NCI-H187 (cell line): ENCODE measurements at regions not wholly inside any gene's neighbourhood (a gene's known extent, or its start where the extent isn't known, plus 50 kb on each side); places are given as distances from the start of the nearest gene placed in this dataset.

ENCODE experiments used
- DNase-seq, 2 experiments: peaks; one replicate each; lab custom pipeline; 2025; lab: John Stamatoyannopoulos, UW

DNA sequence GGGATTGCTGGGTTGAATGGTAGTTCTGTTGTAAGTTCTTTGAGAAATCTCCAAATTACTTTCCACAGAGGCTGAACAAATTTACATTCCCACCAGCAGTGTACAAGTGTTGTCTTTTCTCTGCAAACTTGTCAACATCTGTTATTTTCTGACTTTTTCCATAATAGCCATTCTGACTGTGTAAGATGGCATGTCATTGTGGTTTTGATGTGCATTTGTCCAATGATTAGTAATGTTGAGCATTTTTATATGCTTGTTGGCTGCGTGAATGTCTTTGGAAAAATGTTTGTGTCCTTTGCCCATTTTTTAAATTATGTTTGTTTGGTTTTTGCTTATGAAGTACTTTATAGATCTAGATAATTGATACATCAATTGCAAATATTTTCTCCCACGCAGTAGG is 1025.0 kb downstream of the JRKL start:
- DNase-seq, result no peak

DNA sequence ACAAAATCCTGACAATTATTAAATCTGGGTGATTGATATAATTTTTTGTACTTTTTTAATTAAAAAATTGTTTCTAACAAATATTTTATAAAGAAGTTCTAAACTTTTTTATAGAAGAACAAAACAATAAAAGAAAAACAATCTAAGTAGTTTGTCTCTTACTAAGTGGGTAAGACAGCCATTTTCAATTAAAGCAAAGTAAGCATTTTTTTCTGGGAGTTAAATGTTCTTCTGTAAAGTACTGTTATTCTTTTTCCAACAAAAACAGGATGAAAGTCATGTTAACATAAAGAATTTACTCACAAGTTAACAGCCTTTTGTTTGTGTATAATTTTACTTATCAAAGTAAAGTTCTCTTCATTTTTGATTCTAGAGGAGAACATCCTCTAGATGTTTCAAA is 1029.9 kb downstream of the JRKL start:
- no peak for DNase-seq

DNA sequence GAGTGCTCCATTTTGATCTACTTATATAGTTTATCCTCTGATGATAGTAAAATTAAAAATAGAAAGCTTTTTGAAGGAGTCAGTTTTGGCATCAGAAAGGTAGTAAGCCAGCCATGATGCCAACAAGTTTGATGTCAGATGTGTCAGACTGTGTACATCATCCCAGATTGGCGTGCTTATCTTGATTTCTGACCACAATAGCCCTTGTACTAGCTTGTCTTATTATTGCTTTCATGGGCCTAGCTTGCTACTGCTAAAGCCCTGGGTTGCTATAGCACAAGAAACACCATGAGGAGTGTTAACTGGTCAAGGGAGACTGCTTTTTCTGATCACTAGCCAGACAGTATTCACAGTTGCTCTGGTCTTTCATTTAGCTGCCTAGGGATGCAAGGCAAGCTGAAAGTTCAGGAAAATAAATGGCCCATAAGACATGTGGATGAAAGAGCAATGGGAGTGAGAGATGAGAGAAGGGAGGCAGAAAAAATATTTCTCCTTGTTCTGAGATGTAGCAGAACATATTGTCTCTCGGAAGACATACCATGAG is 1038.5 kb downstream of the JRKL start:
- DNase-seq, result no peak

GRCh38 chr11:97430877-97431276 is 1041.1 kb downstream of the JRKL start:
- DNase-seq, result no peak

DNA sequence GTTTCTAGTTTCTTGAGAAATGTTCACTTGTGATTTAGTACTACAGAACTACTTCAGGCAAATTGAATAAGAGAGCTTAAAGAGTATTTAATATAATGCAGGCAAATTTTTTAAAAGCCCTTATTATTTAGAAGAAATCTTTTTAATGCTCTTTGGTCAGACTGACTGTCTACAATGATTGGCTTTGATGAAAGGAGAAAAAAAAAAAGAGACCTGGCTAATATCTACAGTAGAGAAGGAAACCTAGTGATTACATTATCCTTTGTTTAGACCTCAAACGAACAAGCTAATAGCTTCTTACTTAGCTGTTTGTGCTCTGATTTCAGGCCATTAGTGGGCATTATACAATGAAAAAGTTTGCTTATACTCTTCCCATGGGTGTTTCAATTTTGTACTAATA is 1043.1 kb downstream of the JRKL start:
- DNase-seq, result no peak

- DNase-seq, result no peak
These were observed 1055.7 kb downstream of the JRKL start for GRCh38 chr11:97445561-97445960.

GRCh38 chr11:97451441-97451840 is 1061.6 kb downstream of the JRKL start:
- DNase-seq, result no peak

- DNase-seq, result no peak
These were observed 1065.2 kb downstream of the JRKL start for GRCh38 chr11:97454988-97455387.

DNA sequence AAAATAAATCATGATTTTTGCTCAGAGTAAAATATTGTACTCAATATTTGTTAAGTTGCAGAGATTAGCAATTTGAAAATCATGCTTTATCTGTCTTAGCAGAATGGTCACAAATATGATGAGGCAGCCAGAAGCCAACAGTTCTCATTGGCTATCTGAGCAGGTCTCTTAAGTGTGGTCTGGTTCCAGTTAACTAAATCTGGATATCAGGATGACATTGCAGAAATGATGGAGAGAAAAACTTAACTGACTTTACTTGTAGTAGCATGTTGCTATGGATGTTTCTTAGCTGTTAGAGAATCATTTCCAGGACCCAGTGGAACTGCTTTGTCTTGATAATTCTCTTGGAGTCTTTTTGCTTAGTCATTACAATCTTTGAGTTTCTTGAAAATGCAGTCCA is 1070.3 kb downstream of the JRKL start:
- DNase-seq, result no peak

DNA sequence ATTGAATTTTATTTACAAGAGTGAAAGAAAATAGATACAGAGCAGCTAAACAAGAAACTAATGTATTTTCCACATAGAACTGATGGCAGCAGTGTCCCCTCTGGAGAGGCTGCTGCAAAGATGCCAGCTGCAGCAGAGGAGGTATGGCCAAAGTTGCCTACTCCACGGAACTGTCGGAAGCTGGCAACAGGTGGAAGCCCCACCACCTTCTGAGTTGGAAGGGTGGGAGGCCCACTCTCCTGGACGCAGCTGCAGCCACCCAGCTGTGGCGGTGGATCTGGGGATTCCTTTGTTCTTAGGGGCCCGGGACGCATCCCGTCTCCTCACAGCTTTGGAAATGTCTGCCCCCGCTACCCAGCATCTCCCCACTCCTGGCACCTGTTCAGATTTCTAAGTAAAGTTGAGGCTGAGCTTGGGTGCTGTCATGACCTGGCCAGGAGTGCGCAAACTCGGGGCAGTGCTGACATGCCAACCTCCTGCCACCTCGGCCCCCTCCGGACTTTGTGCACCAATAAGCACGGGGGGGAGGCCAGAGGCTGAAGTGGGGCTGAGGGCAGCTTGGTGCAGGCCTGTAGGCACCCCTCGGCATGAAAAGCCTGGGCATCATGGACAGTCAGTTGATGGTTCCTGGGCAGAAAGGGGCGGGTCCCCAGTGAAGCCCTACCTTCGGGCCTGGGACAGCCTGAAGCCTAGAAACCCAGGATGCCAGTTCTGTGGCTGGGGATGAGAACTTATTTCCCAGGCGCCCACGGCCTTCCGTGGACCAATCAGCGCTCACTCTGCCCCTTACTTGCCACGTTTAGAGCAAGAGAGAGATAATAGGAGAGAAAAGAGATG is 1071.4 kb downstream of the JRKL start:
- DNase-seq, result no peak

DNA sequence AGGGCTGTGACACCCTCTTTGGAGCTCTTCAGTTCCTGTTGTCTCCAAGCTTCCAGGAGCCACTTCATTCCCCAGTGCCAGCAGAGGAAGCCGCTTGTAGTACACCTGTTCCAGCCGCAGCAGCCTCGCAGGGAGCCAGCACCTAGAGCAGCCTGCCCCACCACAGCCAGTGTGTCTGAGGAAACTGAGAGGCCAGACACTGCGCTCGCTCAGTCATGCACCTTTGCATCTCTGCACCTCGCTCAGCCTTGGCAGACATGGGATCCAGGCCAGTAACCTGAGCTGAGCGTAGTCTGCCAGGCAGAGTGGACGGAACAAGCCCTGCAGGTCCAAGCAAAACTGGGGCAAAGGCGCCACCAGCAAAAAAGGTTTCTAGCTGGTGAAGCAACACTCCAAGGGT is 1072.1 kb downstream of the JRKL start:
- DNase-seq, result no peak

DNA sequence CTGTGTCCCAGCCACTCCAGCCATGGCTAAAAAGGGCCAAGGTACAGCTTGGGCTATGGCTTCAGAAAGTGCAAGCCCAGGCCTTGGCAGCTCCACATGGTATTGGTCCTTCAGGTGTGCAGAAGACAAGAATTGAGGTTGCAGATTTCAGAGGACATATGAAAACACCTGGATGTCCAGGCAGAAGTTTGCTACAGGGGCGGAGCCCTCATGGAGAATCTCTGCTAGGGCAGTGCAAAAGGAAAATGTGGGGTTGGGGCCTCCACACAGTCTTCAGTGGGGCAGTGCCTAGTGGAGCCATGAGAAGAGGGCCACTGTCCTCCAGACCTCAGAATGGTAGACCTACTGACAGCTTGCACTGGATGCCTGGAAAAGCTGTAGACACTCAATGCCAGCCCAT is 1074.1 kb downstream of the JRKL start:
- DNase-seq, result no peak

DNA sequence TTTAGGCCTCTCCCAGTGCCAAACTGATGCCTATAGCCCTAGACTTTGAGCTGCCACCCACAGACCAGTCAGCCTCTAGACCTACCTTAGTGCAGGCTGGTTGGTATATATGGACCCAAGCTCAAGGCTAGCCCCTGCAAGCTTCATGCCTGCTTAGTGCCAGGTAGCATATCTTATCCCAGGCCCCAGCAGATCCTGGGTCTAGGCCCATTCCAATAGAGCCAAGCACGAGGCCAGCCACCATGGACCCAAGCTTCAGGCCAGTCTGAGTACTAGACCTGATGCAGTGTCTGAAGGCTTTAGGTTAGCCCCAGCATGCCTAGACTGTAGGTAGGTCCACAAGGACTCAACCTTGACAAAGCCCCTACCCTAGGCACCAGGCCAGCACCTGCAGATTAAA is 1081.7 kb downstream of the JRKL start:
- no peak for DNase-seq

GRCh38 chr11:97487387-97487786 is 1097.6 kb downstream of the JRKL start:
- DNase-seq, result no peak

DNA sequence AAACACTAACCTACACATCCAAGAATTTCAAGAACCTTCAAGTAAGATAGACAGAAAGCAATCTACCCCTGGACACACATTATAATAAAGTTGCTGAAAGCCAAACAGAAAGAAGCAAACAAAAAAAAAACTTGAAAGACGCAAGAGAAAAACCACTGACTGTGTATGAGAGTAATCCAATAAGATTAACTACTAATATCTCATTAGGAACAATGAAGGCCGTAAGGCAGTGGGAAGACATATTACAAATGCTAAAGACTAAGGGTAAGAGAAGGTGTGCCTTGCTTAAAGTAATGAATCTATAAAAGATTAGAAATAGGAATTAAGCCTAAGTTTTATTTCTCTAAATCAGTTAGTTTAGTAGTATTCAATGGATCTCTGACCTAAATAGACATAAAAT is 1109.1 kb downstream of the JRKL start:
- DNase-seq, result no peak

DNA sequence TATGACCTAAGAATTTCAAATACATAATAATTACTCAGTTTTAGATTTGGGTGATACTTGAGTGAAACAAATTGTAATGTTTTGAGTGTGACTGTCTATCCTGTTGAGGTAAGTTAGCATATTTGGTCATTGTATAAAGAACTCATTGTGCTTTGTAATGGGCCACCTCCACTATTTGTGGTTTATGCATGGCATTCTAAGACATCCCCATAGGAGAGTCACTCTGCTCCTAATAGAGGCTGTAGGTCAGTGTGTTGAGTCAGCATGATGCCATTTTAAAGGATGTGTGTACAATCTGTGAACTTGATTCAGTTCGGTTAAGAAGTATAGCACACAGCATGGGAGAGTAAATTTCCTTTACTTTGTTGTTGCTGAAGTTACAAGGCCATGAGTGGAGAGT is 1112.4 kb downstream of the JRKL start:
- DNase-seq, result no peak

- no peak for DNase-seq
These were observed 1116.4 kb downstream of the JRKL start for GRCh38 chr11:97506076-97506759.

- no peak for DNase-seq
These were observed 1124.6 kb downstream of the JRKL start for GRCh38 chr11:97514446-97514845.

- DNase-seq, result no peak
These were observed 1126.9 kb downstream of the JRKL start for GRCh38 chr11:97516688-97517087.

GRCh38 chr11:97525273-97525672 is 1135.5 kb downstream of the JRKL start:
- DNase-seq, result no peak

- DNase-seq, result no peak
These were observed 1147.8 kb downstream of the JRKL start for GRCh38 chr11:97537407-97538150.

DNA sequence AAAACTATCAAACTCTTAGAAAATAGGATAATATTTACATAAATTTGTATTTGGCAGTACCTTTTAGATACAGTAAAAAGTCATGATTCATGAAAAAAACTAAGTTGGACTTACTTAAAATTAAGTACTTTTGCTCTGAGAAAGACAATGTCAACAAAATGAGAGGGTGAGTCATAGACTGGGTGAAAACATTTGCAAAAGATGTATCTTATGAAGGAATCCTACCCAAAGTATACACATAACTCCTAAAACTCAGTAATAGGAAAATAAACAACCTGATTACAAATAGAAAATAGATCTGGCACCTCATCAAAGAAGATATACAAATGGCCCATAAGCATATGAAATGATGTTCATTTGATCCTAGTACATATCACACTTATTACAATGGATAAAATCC is 1154.6 kb downstream of the JRKL start:
- DNase-seq, result no peak

DNA sequence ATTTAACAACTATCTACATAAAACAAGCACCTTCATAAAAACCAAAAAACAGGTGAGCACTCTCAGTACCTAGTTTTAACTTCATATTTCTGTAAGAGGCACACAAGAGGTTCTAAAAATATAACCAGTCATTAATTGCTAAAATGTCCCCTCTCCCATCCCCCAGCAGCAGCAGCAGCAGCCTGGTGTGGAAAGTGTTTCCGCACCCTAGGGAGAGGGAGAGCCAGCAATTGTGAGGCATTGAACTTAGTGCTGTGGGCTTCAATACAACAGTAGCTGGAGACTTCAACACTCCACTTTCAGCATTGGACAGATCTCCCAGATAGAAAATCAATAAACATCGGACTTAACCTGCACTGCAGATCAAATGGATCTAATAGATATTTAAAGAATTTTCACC is 1158.5 kb downstream of the JRKL start:
- no peak for DNase-seq
